PFSK-1 (cell line): ENCODE measurements at regions not wholly inside any gene's neighbourhood (a gene's known extent, or its start where the extent isn't known, plus 50 kb on each side); places are given as distances from the start of the nearest gene placed in this dataset.

Experiments
- FOXP2 ChIP-seq: optimal IDR thresholded peaks from 2 replicates; pipeline ENCODE3; 2011; ENCODE audit warnings: borderline replicate concordance, control low read depth, inconsistent platforms; ENCODE audit not compliant: insufficient read depth; ENCODE audit errors: extremely low read length, extremely low read depth
- POLR2AphosphoS5 ChIP-seq: IDR thresholded peaks from 2 replicates; pipeline ENCODE4 v1.6.1; 2012; ENCODE audit warnings: low read depth, mild to moderate bottlenecking, control low read depth, low read length, moderate library complexity
- SIN3A ChIP-seq: IDR thresholded peaks from 2 replicates; pipeline ENCODE4 v1.6.1; 2012; ENCODE audit warnings: mild to moderate bottlenecking, low read length, moderate library complexity, borderline replicate concordance; ENCODE audit not compliant: insufficient read depth
- TAF1 ChIP-seq: IDR thresholded peaks from 2 replicates; pipeline ENCODE4 v1.6.1; 2012; ENCODE audit warnings: low read length, control low read depth, borderline replicate concordance; ENCODE audit not compliant: insufficient read depth
- TF ChIP-seq, protein P1 (sequence below), 2 experiments: IDR thresholded peaks; 2 replicates each; pipeline versions ENCODE4 v1.6.1 to v1.8.0; 2011 to 2012; ENCODE audit warnings: low read depth in 2 of 2, low read length in 2 of 2, control low read depth in 1 of 2, inconsistent platforms in 1 of 2, mild to moderate bottlenecking in 1 of 2, moderate library complexity in 1 of 2; ENCODE audit not compliant: insufficient read depth in 1 of 2

DNA sequence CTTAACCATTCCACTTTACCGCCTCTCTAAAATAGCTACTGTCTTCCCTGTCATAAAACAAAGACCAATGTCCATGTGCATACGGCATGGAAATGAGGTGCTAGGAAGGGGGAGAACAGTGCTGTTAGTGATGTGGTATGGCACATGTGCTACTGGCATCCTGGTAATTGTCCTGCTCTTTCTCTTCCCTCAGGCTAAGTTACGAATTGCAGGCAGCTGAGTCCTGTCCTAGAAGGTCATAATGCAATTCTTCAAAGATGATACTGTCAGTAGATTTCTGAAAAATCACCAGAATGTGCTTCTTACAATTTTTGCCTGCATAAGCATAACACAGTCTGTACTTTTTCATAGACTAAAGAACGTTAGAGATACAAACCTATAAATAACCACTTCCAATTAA, 216.8 kb downstream of the RSL24D1 start:
- no peak for TF ChIP-seq TAF1
- TF ChIP-seq FOXP2: no peak
- no peak for TF ChIP-seq POLR2AphosphoS5
- TF ChIP-seq, protein P1, sequence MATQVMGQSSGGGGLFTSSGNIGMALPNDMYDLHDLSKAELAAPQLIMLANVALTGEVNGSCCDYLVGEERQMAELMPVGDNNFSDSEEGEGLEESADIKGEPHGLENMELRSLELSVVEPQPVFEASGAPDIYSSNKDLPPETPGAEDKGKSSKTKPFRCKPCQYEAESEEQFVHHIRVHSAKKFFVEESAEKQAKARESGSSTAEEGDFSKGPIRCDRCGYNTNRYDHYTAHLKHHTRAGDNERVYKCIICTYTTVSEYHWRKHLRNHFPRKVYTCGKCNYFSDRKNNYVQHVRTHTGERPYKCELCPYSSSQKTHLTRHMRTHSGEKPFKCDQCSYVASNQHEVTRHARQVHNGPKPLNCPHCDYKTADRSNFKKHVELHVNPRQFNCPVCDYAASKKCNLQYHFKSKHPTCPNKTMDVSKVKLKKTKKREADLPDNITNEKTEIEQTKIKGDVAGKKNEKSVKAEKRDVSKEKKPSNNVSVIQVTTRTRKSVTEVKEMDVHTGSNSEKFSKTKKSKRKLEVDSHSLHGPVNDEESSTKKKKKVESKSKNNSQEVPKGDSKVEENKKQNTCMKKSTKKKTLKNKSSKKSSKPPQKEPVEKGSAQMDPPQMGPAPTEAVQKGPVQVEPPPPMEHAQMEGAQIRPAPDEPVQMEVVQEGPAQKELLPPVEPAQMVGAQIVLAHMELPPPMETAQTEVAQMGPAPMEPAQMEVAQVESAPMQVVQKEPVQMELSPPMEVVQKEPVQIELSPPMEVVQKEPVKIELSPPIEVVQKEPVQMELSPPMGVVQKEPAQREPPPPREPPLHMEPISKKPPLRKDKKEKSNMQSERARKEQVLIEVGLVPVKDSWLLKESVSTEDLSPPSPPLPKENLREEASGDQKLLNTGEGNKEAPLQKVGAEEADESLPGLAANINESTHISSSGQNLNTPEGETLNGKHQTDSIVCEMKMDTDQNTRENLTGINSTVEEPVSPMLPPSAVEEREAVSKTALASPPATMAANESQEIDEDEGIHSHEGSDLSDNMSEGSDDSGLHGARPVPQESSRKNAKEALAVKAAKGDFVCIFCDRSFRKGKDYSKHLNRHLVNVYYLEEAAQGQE (IDR thresholded peaks at IDR 0.05; ENCODE audit: insufficient read depth in 1 of 2, low read depth in 2 of 2, low read length in 2 of 2): no peak
- TF ChIP-seq SIN3A: no peak

DNA sequence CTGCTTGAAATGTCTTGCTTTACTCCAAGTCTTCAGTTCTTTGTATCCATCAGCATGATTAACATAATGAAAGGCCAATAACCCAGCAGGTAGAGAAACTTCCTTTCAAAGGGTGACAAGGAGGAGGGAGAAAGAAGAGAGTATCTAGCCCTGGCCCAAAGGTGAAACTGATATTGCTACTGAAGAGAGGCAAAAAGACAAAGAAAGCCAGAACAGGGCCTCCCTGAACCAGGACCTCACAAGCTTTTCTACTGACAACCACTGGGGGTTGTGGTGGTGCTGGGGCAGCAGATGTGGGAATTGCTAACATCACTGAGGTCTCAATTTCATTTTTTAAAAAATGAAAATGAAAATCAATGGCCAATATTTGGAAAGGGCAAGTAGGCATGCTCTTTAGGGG, 234.1 kb downstream of the RSL24D1 start:
- TF ChIP-seq SIN3A (no peak), POLR2AphosphoS5 (no peak)
- TF ChIP-seq, protein P1 (IDR thresholded peaks at IDR 0.05; ENCODE audit: insufficient read depth in 1 of 2, low read depth in 2 of 2, low read length in 2 of 2): no peak

DNA sequence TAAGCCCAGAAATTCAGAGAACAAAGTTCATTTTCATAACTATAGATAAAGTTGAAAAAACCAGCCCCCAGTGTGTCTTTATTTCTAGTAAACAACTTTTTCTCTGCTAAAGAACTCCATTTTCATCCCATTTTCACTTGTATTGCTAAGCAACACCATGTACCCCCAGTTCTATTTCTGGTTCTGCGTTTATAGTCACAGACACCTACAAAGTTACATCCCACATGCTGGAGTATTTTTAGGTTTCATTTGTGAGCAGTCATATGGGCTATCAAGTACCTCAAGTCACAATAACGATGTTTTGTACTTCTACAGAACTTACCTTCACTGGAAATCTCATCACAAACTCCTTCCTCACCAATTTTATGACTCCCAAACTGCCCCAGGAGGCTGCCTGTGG, 236.5 kb downstream of the RSL24D1 start:
- TF ChIP-seq FOXP2: no peak
- TF ChIP-seq TAF1: no peak
- TF ChIP-seq POLR2AphosphoS5: no peak
- TF ChIP-seq, protein P1 (IDR thresholded peaks at IDR 0.05; ENCODE audit: insufficient read depth in 1 of 2, low read depth in 2 of 2, low read length in 2 of 2): no peak
- no peak for TF ChIP-seq SIN3A

DNA sequence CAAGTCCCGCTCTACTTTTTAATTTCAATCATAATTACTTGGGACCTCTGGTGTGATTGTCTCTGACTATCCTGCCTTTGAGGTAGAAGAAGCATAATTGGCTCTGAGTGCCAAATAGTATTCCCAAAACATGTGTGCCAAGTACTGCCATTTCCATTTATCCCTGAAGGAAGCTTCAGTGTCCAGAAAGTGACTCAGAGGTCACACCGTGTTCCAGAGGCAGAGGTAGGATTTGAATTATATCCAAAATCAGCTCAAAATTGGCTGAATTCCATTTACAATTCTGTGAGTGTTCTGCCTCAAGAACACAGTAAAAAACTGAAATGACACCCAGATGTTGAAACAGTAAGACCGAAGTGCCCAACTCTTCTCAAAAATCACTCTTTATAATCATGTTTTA, 255.3 kb downstream of the RSL24D1 start:
- TF ChIP-seq POLR2AphosphoS5: no peak
- TF ChIP-seq, protein P1 (IDR thresholded peaks at IDR 0.05; ENCODE audit: insufficient read depth in 1 of 2, low read depth in 2 of 2, low read length in 2 of 2): no peak
- TF ChIP-seq SIN3A: no peak
- no peak for TF ChIP-seq TAF1
- TF ChIP-seq FOXP2: no peak

DNA sequence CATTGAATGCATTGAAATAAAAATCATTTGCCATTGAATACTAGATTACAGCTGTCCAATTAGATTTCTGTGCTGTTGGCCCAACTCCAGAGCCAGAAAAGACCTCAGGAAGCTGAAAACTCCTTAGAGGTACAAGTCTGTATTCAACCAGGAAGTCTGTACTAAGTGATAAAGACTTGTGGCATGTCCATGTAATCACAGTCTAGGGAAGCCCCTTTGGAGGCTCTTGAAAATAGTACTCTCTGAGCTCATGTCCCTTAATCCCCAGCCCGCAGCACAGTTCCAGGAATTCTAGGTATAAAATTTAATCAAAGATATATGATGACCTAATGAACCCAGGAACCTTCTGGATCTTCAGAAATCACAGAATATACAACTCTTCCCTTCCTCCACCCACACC, 279.4 kb downstream of the RSL24D1 start:
- TF ChIP-seq TAF1: no peak
- TF ChIP-seq FOXP2: no peak
- TF ChIP-seq POLR2AphosphoS5: no peak
